ENCODE measurements at regions not wholly inside any gene's neighbourhood (a gene's known extent, or its start where the extent isn't known, plus 50 kb on each side); places are given as distances from the start of the nearest gene placed in this dataset.
"Not testable (repeated sequence)": the region's sequence is repeated elsewhere in the genome, so short reads cannot be mapped to it uniquely, and the experiment has no call there.

DNA sequence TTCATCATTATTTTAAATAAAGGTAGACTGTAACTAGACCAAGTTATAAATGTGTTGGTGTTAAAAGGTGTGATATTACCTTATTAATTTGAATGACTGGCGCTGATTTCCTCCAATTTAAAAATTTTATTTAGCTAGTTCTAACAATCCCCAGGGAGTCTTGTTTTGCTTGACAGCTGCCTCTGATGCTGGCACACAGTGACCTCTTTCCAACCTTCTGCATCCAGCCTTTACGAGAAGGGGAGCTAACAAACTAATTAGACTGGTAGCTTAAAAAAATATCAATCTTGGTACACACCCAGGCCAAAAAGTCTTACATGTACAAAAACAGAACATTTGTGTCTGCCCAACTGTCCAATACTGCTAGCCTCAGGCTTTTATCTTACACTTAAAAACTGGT is 51.8 kb upstream of the ENPEP start:
- DNase-seq: no peak

DNA sequence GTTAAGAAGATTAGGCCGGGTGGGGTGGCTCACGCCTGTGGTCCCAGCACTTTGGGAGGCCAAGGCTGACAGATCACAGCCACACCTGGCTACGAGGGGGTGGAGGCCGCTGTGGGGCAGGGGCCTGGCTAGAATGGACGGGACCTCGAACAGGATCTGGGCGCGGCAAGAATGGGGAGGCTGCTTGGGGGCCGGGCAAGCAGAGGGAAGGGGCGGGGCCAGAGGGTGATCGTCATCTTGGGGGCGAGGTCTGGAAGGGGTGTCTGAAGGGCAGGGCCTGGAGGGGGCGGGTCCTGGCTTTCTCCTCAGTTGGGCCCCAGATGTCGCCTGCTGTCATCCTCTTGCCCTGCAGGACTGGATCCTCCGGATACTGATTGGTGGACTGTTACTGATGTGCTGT is 57.3 kb upstream of the ENPEP start:
- no peak for DNase-seq

DNA sequence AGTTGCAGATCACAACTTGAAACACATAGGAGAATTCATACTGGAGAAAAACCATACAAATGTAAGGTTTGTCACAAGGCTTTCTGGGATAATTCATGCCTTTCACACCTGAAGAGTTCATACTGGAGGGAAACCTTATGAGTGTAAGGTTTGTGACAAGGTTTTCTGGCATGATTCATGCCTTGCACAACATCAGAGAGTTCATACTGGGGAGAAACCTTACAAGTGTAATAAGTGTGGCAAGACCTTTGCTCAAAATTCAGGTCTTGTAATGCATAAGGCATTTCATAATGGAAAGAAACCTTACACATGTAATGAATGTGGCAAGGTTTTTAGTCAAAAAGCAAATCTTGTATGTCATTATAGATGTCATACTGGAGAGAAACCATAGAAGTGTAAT is 58.8 kb upstream of the ENPEP start:
- DNase-seq: no peak

DNA sequence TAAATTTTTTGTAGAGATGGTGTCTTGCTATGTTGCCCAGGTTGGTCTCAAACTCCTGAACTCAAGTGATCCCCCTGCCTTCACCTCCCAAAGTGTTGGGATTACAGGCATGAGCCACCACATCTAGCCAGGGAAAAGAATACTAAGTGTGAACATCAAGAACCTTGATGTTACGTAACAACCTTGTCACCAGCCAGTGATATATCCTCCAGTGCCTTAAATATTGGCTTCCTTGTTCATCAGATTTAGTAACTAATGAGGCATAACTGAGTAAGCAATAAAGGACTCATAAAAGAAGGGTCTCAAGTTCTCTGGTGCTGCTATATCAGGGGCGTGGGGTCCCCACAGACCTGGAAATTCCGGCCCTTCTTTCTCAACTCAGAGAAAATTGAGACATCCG is 60.5 kb upstream of the ENPEP start:
- no peak for DNase-seq

DNA sequence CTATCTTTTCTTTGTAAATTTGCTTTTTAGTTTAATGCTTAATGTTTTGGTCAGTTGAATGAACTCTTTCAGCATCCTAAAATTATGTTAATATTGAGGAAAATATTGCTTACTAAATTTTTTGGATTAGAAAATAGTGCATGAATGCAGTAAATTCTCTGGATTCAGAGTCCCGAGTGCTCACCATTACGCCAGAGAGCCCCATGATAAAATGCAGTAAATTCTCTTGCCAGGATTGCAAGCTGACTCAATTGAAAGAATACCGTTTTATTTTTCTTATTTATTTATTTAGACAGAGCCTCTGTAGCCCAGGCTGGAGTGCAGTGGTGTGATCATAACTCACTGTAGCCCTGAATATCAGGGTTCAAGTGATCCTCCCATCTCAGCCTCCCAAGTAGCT is 60.9 kb upstream of the ENPEP start:
- no peak for DNase-seq

DNA sequence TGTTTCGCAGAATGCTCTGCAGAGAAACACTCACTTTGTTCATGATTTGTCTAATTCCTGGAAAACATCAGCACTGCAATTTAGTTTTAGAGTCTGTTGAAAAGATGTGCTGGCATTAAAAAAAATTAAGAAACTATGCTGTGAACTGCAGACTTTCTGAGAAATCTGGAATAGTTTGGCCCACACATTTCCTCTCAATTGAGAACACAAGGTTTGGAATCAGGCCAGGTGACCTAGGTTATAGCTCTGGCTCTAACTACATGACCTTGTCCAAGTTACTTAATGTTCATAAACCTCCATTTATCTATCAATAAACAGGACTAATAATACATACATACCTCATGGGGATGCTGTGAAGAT is 61.4 kb upstream of the ENPEP start:
- no peak for DNase-seq

DNA sequence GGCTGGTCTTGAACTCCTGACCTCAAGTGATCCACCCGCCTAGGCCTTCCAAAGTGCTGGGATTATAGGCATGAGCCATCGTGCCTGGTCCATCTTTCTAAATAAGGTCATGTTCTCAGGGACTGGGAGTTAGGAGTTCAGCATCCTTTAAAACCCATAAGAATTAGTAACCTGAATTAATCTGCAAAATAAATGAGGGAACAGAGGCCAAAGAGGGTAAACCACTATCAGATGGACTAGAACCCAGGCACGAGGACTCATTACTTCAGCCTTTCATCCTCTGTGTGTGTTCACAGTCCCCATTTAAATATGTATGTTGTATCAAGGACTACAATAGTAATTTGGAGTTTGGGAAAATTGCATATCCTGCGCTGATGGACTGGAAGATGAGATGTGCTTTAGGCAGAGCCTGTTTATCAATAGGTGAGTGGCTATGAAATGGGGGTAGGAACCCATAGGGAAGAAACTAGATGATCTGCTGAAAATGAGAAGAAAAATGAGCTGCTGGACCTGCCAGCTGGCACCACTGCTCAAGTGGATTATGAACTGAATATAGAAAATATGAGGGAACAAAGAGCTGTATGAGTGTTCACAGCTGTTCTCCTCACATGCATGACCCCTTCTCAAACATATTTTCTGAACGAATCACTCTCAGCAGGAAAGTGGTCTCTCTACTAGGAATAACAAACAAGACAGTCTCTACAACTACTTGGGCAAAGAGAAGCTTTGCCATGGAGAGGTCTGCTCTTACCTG is 62.0 kb upstream of the ENPEP start:
- not testable (repeated sequence) for DNase-seq

DNA sequence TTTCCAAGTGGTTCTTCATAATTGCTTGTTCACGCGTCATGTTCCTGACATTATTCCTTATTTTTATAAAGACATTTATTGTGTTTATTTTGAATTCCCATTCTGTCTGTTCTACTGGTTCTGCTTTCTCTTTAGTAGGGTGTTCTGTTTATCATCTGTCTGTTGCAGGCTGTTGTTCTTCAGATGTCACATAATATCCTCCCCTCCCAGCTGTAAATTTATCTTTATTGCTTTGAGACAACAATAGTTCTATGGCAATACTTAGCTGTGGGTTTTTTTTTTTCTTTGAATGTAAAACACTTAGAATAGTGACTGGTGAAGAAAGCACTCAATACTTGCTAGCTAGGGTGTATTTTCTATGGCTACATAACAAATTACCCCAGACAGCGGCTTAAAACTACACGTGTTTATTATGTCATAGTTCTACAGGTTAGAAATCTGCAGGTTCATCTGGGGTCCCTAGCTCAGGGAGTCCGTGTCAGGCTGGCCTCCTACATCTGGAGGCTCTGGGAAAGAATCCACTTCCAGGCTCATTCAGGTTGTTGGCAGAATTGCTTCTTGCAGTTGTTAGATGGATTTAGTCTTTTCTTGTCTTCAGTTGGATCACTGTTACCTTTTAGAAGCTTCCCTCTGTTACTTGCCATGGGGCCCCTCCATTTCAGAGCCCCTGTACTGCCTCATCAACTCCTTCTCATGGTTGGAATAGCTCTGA is 63.4 kb upstream of the ENPEP start:
- no peak for DNase-seq

DNA sequence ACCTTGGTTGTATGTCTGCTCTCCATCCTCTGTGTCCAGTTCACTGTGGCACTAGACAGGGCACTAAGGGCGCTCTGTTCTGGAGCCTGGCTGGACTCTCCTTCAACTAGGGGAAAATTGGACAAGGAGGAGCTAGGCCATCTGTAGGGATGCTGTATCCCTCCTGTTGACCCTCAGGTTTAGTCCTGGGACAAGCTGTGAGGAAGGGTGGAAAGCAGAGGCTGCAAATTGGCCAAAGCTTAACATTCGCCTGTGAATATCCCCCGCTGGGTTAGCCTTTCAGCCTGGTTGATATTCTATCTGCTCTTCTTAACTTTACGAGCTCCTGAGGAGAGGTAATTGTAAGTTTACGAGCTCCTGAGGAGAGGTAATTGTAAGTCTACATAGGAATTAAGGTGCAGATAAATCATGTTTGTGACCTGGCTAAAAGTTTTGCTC is 64.4 kb upstream of the ENPEP start:
- no peak for DNase-seq

DNA sequence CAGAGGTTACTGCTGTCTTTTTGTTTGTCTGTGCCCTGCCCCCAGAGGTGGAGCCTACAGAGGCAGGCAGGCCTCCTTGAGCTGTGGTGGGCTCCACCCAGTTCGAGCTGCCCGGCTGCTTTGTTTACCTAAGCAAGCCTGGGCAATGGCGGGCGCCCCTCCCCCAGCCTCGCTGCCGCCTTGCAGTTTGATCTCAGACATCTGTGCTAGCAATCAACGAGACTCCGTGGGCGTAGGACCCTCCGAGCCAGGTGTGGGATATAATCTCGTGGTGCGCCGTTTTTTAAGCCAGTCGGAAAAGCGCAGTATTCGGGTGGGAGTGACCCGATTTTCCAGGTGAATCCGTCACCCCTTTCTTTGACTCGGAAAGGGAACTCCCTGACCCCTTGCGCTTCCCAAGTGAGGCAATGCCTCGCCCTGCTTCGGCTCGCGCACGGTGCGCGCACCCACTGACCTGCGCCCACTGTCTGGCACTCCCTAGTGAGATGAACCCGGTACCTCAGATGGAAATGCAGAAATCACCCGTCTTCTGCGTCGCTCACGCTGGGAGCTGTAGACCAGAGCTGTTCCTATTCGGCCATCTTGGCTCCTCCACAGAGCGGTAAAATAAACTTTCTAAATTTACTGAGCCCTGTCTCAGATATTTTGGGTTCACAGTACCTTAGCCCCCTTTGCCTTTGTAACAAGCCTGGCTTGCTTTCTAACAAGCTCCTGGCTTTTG is 64.9 kb upstream of the ENPEP start:
- not testable (repeated sequence) for DNase-seq

DNA sequence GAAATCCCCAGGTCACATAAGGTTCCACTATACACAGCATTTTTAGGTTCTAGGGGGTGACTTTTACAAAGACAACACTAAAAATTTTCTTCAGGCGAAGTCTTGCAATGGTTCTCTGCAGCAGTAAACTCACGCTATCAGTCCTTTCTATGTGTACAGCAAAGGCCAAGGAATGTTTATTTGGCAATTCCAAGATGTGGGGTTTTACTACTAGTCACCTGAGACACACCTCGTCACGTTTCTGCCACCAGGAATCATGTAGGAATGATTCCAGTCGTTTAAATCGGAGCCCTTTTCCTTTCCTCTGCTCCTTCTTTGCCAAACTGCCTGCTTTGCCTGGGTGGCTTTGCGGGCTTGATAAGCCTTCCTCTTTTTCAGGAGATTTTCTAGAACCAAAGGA is 75.9 kb upstream of the ENPEP start:
- no peak for DNase-seq

DNA sequence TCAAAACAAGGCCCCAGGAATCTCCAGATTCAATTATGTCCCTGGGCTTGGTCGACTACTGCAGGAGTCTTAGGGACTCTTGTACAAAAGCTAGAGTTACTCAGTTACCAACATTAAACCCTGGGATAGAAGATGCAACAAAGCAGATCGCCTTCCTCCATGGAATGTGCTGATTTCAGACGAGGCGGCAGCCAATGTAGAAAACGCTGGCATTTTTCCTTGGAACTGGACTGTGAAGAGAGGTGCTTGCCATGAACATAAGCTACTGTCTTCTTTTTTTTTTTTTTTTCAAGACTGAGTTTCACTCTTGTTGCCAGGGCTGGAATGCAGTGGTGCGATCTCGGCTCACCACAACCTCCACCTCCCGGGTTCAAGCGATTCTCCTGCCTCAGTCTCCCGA is 76.9 kb upstream of the ENPEP start:
- DNase-seq: not testable (repeated sequence)

DNA sequence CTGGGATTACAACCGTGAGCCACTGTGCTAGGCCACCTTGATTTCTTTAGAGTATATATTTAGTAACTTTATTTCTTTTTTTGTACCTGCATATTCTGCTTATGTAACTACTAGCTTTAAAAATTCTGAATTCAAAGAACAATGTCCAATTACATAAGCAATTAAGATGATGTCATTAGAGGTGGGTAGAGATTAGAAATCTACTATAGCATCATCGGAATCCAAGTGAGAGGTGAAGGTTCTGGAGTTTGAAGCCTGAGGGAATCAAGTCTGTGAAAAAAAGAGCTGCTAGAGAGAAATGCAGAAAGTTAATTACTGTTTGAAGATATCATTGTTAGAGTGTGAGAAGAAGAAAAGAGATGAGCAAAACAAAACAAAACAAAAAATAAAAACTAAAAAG is 79.0 kb upstream of the ENPEP start:
- no peak for DNase-seq

DNA sequence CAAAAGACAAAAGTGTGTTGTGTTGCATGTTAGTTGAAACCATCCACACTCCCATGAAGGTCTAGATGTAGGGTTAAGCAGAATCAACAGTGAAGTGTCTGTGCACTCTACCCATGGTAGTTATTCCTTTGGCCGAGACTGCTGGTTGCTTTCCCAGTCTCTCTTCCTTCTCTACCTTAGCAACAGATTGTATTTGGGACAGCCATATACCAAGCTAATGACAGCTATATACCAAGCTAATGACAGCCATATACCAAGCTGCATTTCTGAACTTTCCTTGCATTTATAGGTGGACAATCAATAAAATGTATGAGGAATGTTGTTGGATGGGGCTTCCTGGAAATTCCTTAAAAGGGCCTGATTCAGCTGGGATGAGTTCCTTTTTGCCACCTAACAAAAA is 80.5 kb upstream of the ENPEP start:
- no peak for DNase-seq

DNA sequence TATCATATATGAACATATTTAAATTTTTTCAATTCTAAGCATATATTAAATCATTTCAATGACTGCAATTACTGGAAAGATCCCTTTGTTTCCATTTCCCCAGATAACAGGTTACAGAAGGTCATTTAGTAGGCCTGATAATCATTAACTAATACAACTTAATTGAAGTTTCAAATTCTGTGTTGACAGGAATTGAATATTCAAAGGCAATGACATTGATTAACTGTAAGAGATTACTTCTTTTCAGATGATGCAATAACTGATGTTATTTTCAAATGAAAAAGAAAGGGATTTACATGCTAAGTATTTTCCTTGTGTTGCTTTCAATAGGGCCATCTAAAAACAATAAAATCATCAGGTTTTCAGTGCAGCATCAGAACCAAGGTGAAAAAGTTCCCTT is 81.1 kb upstream of the ENPEP start:
- no peak for DNase-seq

DNA sequence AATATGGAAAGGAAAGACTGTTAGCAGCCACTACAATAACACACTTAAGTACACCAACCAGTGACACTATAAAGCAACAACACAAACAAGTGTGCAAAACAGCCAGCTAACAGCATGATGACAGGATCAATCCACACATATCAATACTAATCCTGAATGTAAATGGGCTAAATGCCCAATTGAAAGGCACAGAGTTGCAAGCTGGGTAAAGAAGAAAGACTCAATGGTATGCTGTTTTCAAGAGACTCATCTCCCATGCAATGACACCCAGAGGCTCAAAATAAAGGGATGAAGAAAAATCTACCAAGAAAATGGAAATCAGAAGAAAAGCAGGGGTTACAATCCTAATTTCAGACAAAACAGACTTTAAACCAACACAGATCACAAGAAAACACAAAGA is 94.2 kb upstream of the ENPEP start:
- no peak for DNase-seq

DNA sequence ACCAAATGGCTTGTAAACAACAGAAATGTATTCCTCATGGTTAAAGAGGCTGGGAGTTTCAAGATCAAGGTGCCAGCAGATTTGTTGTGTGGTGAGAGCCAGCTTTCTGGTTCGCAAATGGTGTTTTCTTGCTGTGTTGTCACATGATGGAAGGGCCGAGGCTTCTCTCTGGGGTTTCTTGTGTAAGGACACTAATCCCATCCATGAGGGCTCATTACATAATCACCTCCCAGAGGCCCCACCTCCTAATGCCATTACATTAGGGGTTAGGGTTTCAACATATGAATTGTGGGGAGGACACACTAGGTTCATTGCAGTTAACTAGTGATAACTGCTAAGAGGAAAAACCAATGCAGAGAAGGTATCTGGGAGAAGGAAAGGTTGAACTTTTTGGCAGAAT is 103.5 kb upstream of the ENPEP start:
- no peak for DNase-seq

DNA sequence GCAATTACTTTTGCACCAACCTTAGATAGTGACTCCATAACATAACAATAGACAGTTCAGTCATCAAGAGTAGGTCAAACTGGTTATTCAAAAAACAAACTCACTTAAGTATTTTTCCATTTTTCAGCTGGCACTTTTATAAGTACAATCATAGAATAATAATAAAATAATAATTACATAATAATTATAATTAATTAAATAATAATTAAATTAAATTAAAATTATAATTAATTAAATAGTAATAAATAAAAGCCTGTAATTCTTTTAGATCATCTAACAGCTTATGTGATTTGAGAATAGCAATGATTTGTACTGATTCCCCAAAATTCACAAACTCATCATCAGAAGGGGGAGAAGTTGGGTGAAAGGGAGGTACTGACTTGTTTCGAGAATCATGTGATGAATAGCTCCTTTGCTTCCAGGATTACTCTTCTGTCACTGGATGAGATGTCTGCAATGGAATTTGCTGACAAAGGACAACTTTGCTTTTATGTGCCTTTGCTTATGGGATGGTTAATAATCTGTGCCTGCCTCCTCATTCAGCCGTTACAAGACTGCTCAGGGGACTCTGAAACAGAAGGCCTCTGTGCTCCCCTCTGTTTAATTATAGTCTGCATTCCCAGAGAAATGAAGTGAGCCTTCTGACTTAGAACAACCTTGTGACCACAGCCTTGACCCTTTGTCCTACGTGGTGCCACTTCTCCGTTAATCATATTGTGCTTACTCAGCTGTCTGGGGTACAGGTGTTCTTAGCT is 104.8 kb upstream of the ENPEP start:
- no peak for DNase-seq

DNA sequence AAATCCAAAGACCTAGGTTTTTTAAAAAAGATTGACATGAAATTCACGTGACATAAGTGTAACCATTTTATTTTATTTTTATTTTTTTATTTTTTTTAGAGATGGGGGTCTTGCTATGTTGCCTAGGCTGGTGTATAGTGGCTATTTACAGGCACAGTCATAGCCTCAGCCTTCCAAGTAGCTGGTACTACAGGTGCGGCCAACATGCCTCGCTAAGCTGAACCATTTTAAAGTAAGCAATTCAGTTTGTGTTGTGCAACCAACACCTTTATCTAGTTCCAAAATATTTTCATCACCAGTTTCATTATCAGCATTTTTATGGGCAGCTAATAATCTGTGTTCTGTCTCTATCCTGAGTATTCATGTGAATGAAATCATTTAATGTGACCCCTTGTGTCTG is 107.5 kb upstream of the ENPEP start:
- DNase-seq: no peak

DNA sequence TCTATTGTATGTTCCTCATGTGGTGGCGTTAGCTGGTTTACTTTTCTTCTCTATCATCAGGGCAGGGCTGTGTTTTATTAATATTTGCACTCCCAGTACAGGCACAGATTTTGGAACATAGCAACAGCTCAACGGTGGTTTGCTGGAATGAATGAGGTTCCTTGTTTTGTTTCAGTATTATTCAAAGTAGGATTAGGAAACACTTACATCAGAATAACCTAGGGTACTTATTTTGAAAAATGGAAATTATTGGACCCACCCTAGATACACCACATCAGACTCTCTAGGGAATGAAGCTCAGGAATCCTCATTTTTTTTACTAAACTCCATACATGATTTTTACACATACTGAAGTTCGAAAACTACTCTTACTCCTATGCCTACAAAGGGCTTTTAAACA is 108.8 kb upstream of the ENPEP start:
- DNase-seq: no peak

DNA sequence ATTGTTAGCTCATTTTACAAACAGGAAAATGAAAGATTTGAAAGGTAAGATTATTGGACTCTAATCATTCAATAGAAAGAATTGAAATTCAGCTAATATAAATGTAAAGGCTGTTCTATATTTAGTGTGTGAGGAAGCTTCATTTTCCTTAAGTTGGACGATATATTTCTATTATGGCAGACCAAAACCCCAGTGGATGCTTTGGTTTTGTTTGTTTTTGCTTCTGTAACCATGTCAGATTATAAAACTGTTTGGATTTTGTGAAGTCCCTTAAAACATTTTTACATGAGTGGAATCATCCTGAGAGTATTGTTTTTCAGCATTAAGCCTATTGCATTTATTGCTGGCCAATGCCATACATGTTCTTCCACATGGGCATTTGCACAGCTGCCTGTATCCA is 110.2 kb upstream of the ENPEP start:
- DNase-seq: no peak

DNA sequence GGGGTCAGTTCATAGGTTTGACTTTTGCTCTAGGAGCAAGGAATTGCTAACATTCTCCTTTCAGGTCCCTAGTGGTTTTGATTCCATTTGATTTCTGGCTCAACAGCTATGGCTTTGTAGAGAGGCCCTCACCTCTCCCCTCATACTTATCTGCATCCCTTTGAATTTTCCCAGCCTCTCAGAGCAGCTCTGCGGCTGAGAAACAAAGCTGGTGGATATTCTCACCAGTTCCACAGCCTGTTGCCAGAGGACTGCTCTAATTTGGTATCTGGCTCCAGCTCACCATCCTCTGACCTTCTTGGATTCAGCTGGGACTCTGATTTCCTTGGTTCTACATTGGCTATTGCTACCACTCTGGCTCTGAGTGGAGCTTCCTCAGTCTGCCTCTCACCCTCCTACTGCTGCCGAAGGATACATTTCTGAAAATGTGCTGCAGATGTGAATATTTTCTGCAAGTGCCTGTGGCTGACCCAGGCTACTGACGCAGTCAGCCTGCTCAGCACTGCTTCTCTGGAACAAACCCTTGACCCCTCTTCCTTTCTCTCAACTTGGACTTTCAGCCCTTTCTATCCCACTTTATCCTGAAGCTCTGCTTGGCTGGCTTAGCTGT is 110.9 kb upstream of the ENPEP start:
- no peak for DNase-seq

DNA sequence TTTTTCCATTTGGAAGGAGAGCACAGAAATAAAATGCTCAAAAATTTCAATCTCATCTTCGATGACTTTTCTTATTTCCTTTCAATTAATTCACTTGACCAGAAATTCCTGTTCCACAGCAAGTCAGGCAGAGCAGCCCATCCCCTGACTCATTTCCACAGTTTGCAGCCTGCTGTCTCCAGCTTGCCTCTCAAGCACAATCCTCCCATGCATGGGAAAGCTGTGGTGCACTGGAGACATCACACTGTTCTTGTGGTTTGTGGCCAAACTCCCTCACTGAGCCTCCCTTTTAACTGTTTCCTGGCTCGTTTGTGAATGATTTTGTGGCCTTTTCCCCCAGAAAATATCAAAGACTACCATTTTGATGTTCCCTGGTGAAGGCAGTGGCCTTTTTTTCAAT is 114.0 kb upstream of the ENPEP start:
- DNase-seq: no peak
